ENCODE measurements at regions not wholly inside any gene's neighbourhood (a gene's known extent, or its start where the extent isn't known, plus 50 kb on each side); places are given as distances from the start of the nearest gene placed in this dataset.

GRCh38 chr15:70318594-70319465 lies 221.1 kb upstream of the TLE3 start:
- no peak overlapping the region for H2AFZ ChIP-seq (ENCODE audit: low read depth, low read length)
- no peak overlapping the region for H3K4me3 ChIP-seq (ENCODE audit: low read length)
- H3K9me3 ChIP-seq (ENCODE audit: low read length): no peaks in the 10 kb centered on the region
- no peaks in the 10 kb centered on the region for H3K36me3 ChIP-seq (ENCODE audit: insufficient read depth, low read length)
- H3K9me2 ChIP-seq (ENCODE audit: insufficient read depth, low read length): no peaks in the 10 kb centered on the region
- H4K20me1 ChIP-seq (ENCODE audit: insufficient read depth): no peaks in the 10 kb centered on the region
- H3F3A ChIP-seq (ENCODE audit: insufficient read depth, low read length, poor library complexity, severe bottlenecking): no peaks in the 10 kb centered on the region
- no peak overlapping the region for H3K4me2 ChIP-seq (ENCODE audit: low read length)
- no peaks in the 10 kb centered on the region for H3K27me3 ChIP-seq (ENCODE audit: insufficient read depth, low read depth, low read length)
- H3K27ac ChIP-seq (ENCODE audit: low read length): no peak overlapping the region
- H3K9ac ChIP-seq (ENCODE audit: low read length): no peak overlapping the region
- no peaks in the 10 kb centered on the region for H3K79me2 ChIP-seq (replicated peaks; ENCODE audit: insufficient read depth, low read length)
- no peak for TF ChIP-seq EZH2 (IDR thresholded peaks at IDR 0.05; ENCODE audit: borderline replicate concordance, insufficient read depth, low read length, poor library complexity, severe bottlenecking)
- no peak for TF ChIP-seq SMC3 (conservative IDR thresholded peaks at IDR 0.05; ENCODE audit: poor library complexity)
- TF ChIP-seq MXI1 (conservative IDR thresholded peaks at IDR 0.05; ENCODE audit: poor library complexity, severe bottlenecking): no peak
- no peak for TF ChIP-seq POLR2AphosphoS5 (IDR thresholded peaks at IDR 0.05)
- TF ChIP-seq REST (IDR thresholded peaks at IDR 0.05; ENCODE audit: borderline replicate concordance): no peak
- no peak for TF ChIP-seq TAF1 (IDR thresholded peaks at IDR 0.05; ENCODE audit: low read depth)
- no peak for TF ChIP-seq RAD21 (conservative IDR thresholded peaks at IDR 0.05)

- H3K4me2 ChIP-seq (ENCODE audit: low read length): no peak overlapping the region
Observed at GRCh38 chr15:70316059-70316600, 218.4 kb upstream of the TLE3 start.

More at GRCh38 chr15:70316059-70316600, 218.4 kb upstream of the TLE3 start:
- no peak overlapping the region for H2AFZ ChIP-seq (ENCODE audit: low read depth, low read length)
- H3K9ac ChIP-seq (ENCODE audit: low read length): no peak overlapping the region
- H3K36me3 ChIP-seq (ENCODE audit: insufficient read depth, low read length): no peaks in the 10 kb centered on the region
- no peak overlapping the region for H3K27ac ChIP-seq (ENCODE audit: low read length)
- no peaks in the 10 kb centered on the region for H3K9me3 ChIP-seq (ENCODE audit: low read length)
- H3K79me2 ChIP-seq (replicated peaks; ENCODE audit: insufficient read depth, low read length): no peaks in the 10 kb centered on the region
- H3K4me3 ChIP-seq (ENCODE audit: low read length): no peak overlapping the region
- H3F3A ChIP-seq (ENCODE audit: insufficient read depth, low read length, poor library complexity, severe bottlenecking): no peaks in the 10 kb centered on the region
- no peaks in the 10 kb centered on the region for H3K9me2 ChIP-seq (ENCODE audit: insufficient read depth, low read length)
- no peaks in the 10 kb centered on the region for H4K20me1 ChIP-seq (ENCODE audit: insufficient read depth)
- TF ChIP-seq TAF1 (IDR thresholded peaks at IDR 0.05; ENCODE audit: low read depth) (no peak), RAD21 (conservative IDR thresholded peaks at IDR 0.05) (no peak), EP300 (conservative IDR thresholded peaks at IDR 0.05; ENCODE audit: poor library complexity, severe bottlenecking) (no peak), SMC3 (conservative IDR thresholded peaks at IDR 0.05; ENCODE audit: poor library complexity) (no peak), MXI1 (conservative IDR thresholded peaks at IDR 0.05; ENCODE audit: poor library complexity, severe bottlenecking) (no peak), POLR2AphosphoS5 (IDR thresholded peaks at IDR 0.05) (no peak), EZH2 (IDR thresholded peaks at IDR 0.05; ENCODE audit: borderline replicate concordance, insufficient read depth, low read length, poor library complexity, severe bottlenecking) (no peak), CTCF (IDR thresholded peaks at IDR 0.05; ENCODE audit: poor library complexity, severe bottlenecking) (no peak), REST (IDR thresholded peaks at IDR 0.05; ENCODE audit: borderline replicate concordance) (no peak)
- no peaks in the 10 kb centered on the region for H3K27me3 ChIP-seq (ENCODE audit: insufficient read depth, low read depth, low read length)

All from neural cell (in vitro differentiated cells).